PC-9 (cell line): ENCODE measurements at regions not wholly inside any gene's neighbourhood (a gene's known extent, or its start where the extent isn't known, plus 50 kb on each side); places are given as distances from the start of the nearest gene placed in this dataset.

Experiments
- BruUV-seq: library from RNA; stranded (reverse); fragments of 400-500 nt; replicated peaks from 2 replicates; lab custom pipeline; 2021; lab: Mats Ljungman, UMichigan
- CTCF ChIA-PET: fragments of 300-600 bp; sonication (Branson Sonifier 250); formaldehyde crosslinking; loops from one replicate; lab custom pipeline; 2022; ENCODE audit warnings: antibody characterized with exemption; lab: Charles Lee
- POLR2A ChIA-PET: fragments of 300-600 bp; sonication (Branson Sonifier 250); formaldehyde crosslinking; loops from one replicate; lab custom pipeline; 2022; ENCODE audit warnings: antibody characterized with exemption; ENCODE audit not compliant: unreplicated experiment; lab: Charles Lee
- DNase-seq, 2 experiments: peaks; one replicate each; pipeline versions ENCODE4 v3.0.0 to v3.0.0-alpha.2; 2015 to 2022; ENCODE audit warnings: mixed read lengths in 1 of 2
- H2AFZ ChIP-seq: fragments of 200-600 bp; sonication (generic); 2 replicates; pipeline ENCODE4 v1.8.1; 2017; ENCODE audit warnings: antibody characterized with exemption
- H3F3A ChIP-seq: fragments of 200-600 bp; sonication (generic); 2 replicates; pipeline ENCODE4 v1.8.1; 2017; ENCODE audit warnings: antibody characterized with exemption, mild to moderate bottlenecking, low read depth; ENCODE audit not compliant: insufficient read depth
- H3K27ac ChIP-seq: fragments of 200-600 bp; sonication (generic); 2 replicates; pipeline ENCODE4 v1.6.1; 2016; ENCODE audit warnings: mixed run types
- H3K27me3 ChIP-seq: fragments of 200-600 bp; sonication (generic); 2 replicates; pipeline ENCODE4 v1.6.1; 2016; ENCODE audit warnings: low read depth, mixed run types; ENCODE audit not compliant: insufficient read depth
- H3K36me3 ChIP-seq: fragments of 200-600 bp; sonication (generic); 2 replicates; pipeline ENCODE4 v1.6.1; 2016; ENCODE audit warnings: low read depth, mixed run types
- H3K4me1 ChIP-seq: fragments of 200-600 bp; sonication (generic); replicated peaks from 2 replicates; pipeline ENCODE4 v1.6.1; 2016; ENCODE audit warnings: mixed run types; ENCODE audit not compliant: insufficient read depth
- H3K4me2 ChIP-seq: fragments of 200-600 bp; sonication (generic); 2 replicates; pipeline ENCODE4 v1.6.1; 2017; ENCODE audit warnings: mixed run types
- H3K4me3 ChIP-seq: fragments of 200-600 bp; sonication (generic); 2 replicates; pipeline ENCODE4 v1.6.1; 2016; ENCODE audit warnings: mixed run types
- H3K79me2 ChIP-seq: fragments of 200-600 bp; sonication (generic); 2 replicates; pipeline ENCODE4 v1.6.1; 2017; ENCODE audit warnings: low read depth, mixed run types
- H3K9me2 ChIP-seq: fragments of 200-600 bp; sonication (generic); 2 replicates; pipeline ENCODE4 v1.8.1; 2017; ENCODE audit warnings: mild to moderate bottlenecking; ENCODE audit not compliant: insufficient read depth
- H3K9me3 ChIP-seq: fragments of 200-600 bp; sonication (generic); 2 replicates; pipeline ENCODE4 v1.8.1; 2016; ENCODE audit warnings: low read depth; ENCODE audit not compliant: insufficient read depth
- H4K20me1 ChIP-seq: fragments of 200-600 bp; sonication (generic); 2 replicates; pipeline ENCODE4 v1.8.1; 2017; ENCODE audit not compliant: insufficient read depth
- CTCF ChIP-seq: fragments of 200-600 bp; sonication (generic); conservative IDR thresholded peaks from 2 replicates; pipeline ENCODE4 v1.6.1; 2017; ENCODE audit warnings: mixed run types, antibody characterized with exemption, mild to moderate bottlenecking, moderate library complexity
- EZH2 ChIP-seq: fragments of 200-600 bp; sonication (generic); IDR thresholded peaks from 2 replicates; pipeline ENCODE4 v1.8.0; 2017; ENCODE audit warnings: antibody characterized with exemption, low read depth
- intact Hi-C: fragments of 100-400 bp; cut with micrococcal nuclease; formaldehyde crosslinking; loops from one replicate; pipeline ENCODE4 v1.10.0; 2022; ENCODE audit not compliant: unreplicated experiment

GRCh38 chr15:97482521-97482920 is 478.0 kb upstream of the ARRDC4 start:
- no peak overlapping the region for H3K27ac ChIP-seq
- H3F3A ChIP-seq = no peaks in the 10 kb centered on the region
- no peaks in the 10 kb centered on the region for H3K27me3 ChIP-seq
- no TSS peak for BruUV-seq
- H2AFZ ChIP-seq = no peak overlapping the region
- H3K4me3 ChIP-seq = no peak overlapping the region
- POLR2A ChIA-PET = interaction anchor here (0.6 kb wide), 1 partner anchor 74 kb away, joined by 9 read pairs; no protein-coding TSS in a partner anchor
- H4K20me1 ChIP-seq = no peaks in the 10 kb centered on the region
- intact Hi-C loops = no loop called here
- no peaks in the 10 kb centered on the region for H3K4me1 ChIP-seq
- no peaks in the 10 kb centered on the region for H3K36me3 ChIP-seq
- H3K9me3 ChIP-seq = no peaks in the 10 kb centered on the region
- H3K9me2 ChIP-seq = no peaks in the 10 kb centered on the region
- H3K79me2 ChIP-seq = no peaks in the 10 kb centered on the region
- no peak for DNase-seq
- TF ChIP-seq CTCF (no peak), EZH2 (no peak)
- CTCF ChIA-PET = no interaction called here
- H3K4me2 ChIP-seq = no peak overlapping the region

- no peak for DNase-seq
- Histone ChIP-seq H3K9me3 (no peaks in the 10 kb centered on the region), H3K36me3 (no peaks in the 10 kb centered on the region), H3F3A (no peaks in the 10 kb centered on the region), H3K4me1 (no peaks in the 10 kb centered on the region), H2AFZ (no peak overlapping the region), H3K4me3 (no peak overlapping the region), H3K27ac (no peak overlapping the region), H3K4me2 (no peak overlapping the region), H3K27me3 (no peaks in the 10 kb centered on the region), H4K20me1 (no peaks in the 10 kb centered on the region), H3K79me2 (no peaks in the 10 kb centered on the region), H3K9me2 (no peaks in the 10 kb centered on the region)
- TF ChIP-seq CTCF (no peak), EZH2 (no peak)
- no TSS peak for BruUV-seq
- CTCF ChIA-PET = no interaction called here
- intact Hi-C loops = no loop called here
- POLR2A ChIA-PET = no interaction called here
Measured at GRCh38 chr15:97483232-97483631, 477.3 kb upstream of the ARRDC4 start.

DNA sequence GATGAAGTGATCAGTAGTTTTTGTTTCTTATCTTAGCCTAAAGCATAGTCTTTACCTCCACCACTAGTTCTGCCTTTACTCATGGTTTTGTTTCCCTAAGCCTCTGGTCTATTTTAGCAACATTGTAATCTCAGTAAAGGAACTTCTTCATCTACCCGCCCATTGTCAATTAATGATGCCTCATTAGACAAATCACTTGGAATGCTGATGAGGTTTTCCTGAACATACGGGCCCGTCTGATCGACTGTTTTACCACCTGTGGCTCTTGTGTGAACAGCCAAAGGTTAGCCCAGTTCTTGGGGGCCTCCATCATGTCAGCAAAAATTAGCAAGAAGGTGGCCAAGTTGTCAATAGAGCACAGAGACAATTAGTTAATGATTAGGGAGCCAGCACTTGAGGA is 470.1 kb upstream of the ARRDC4 start:
- H3K9me2 ChIP-seq = no peaks in the 10 kb centered on the region
- intact Hi-C loops = no loop called here
- no peaks in the 10 kb centered on the region for H3K27me3 ChIP-seq
- H3K4me1 ChIP-seq = no peaks in the 10 kb centered on the region
- H4K20me1 ChIP-seq = no peaks in the 10 kb centered on the region
- no peak overlapping the region for H2AFZ ChIP-seq
- no peak overlapping the region for H3K4me2 ChIP-seq
- no peaks in the 10 kb centered on the region for H3K9me3 ChIP-seq
- no peak overlapping the region for H3K4me3 ChIP-seq
- H3K36me3 ChIP-seq = no peaks in the 10 kb centered on the region
- ChIA-PET POLR2A (no interaction called here), CTCF (no interaction called here)
- H3K79me2 ChIP-seq = no peaks in the 10 kb centered on the region
- H3F3A ChIP-seq = no peaks in the 10 kb centered on the region
- no peak overlapping the region for H3K27ac ChIP-seq
- BruUV-seq = no TSS peak
- no peak for DNase-seq
- no peak for TF ChIP-seq EZH2
- no peak for TF ChIP-seq CTCF
